K562 (cell line): ENCODE measurements at regions not wholly inside any gene's neighbourhood (a gene's known extent, or its start where the extent isn't known, plus 50 kb on each side); places are given as distances from the start of the nearest gene placed in this dataset.

Source experiments
- CEBPB ChIP-seq: fragments of 450-650 bp; IDR thresholded peaks from 2 replicates; pipeline ENCODE4 v1.6.1; 2016; ENCODE audit warnings: missing genetic modification characterization, missing compliant biosample characterization
- CTCF ChIP-seq, 3 experiments: IDR thresholded peaks in 2 of 3; conservative IDR thresholded peaks in 1 of 3; 2 replicates each; pipeline ENCODE4 v1.5.1; 2011 to 2012; ENCODE audit warnings: low read length in 3 of 3, mild to moderate bottlenecking in 3 of 3, control low read depth in 2 of 3, improper control_type of control experiment in 1 of 3, inconsistent platforms in 1 of 3, low read depth in 1 of 3, mixed read lengths in 1 of 3, moderate library complexity in 1 of 3; ENCODE audit not compliant: insufficient read depth in 2 of 3
- HMGXB4 ChIP-seq: sonication (generic); formaldehyde crosslinking; IDR thresholded peaks from 2 replicates; pipeline ENCODE4 v1.8.1; 2023; ENCODE audit warnings: mild to moderate bottlenecking, missing genetic modification reagents
- MAX ChIP-seq: sonication (generic); formaldehyde crosslinking; IDR thresholded peaks from 2 replicates; pipeline ENCODE4 v1.9.0; 2022; ENCODE audit warnings: mild to moderate bottlenecking, missing genetic modification reagents
- POLR2AphosphoS2 ChIP-seq: IDR thresholded peaks from 2 replicates; pipeline ENCODE4 v1.6.1; 2012; ENCODE audit warnings: low read length, improper control_type of control experiment
- SIN3A ChIP-seq, 2 experiments: fragments of 150-350 bp in 1 of 2; IDR thresholded peaks; 2 replicates each; pipeline ENCODE4 v1.6.1; 2011 to 2016; ENCODE audit warnings: borderline replicate concordance in 2 of 2, low read depth in 2 of 2, low read length in 2 of 2, mild to moderate bottlenecking in 2 of 2, moderate library complexity in 2 of 2; ENCODE audit not compliant: control insufficient read depth in 1 of 2
- ZC3H11A ChIP-seq: IDR thresholded peaks from 2 replicates; pipeline ENCODE4 v1.6.1; 2012; ENCODE audit warnings: low read depth, low read length, improper control_type of control experiment

- no peak for TF ChIP-seq CEBPB (tag)
- TF ChIP-seq MAX, result no peak
- no peak for TF ChIP-seq CTCF (IDR thresholded peaks at IDR 0.05 in 2 of 3, conservative IDR thresholded peaks at IDR 0.05 in 1 of 3; ENCODE audit: insufficient read depth in 2 of 3, low read depth in 1 of 3, low read length in 3 of 3)
- TF ChIP-seq POLR2AphosphoS2, result no peak
- no peak for TF ChIP-seq ZC3H11A
- no peak for TF ChIP-seq HMGXB4 (CRISPR knock-in tag)
- TF ChIP-seq SIN3A (IDR thresholded peaks at IDR 0.05; ENCODE audit: borderline replicate concordance in 2 of 2, control insufficient read depth in 1 of 2, low read depth in 2 of 2, low read length in 2 of 2), result no peak
These were observed 128.8 kb upstream of the RAD23B start for GRCh38 chr9:107154291-107154690.
